ENCODE measurements at regions not wholly inside any gene's neighbourhood (a gene's known extent, or its start where the extent isn't known, plus 50 kb on each side); places are given as distances from the start of the nearest gene placed in this dataset.

- TF ChIP-seq CTCF (IDR thresholded peaks at IDR 0.05; ENCODE audit: extremely low read depth, low read depth, low read length): no peak
- Histone ChIP-seq H3K79me2 (ENCODE audit: insufficient read depth, low read length) (no peaks in the 10 kb centered on the region), H3K4me2 (ENCODE audit: insufficient read depth, low read length) (no peak overlapping the region), H2AFZ (ENCODE audit: low read length) (no peak overlapping the region), H3K4me1 (ENCODE audit: insufficient read depth, low read length) (no peaks in the 10 kb centered on the region), H3K36me3 (ENCODE audit: insufficient read depth, low read length) (no peaks in the 10 kb centered on the region), H3K27ac (ENCODE audit: low read depth, low read length) (no peak overlapping the region), H3K4me3 (ENCODE audit: insufficient read depth, low read length) (no peak overlapping the region), H3K27me3 (ENCODE audit: insufficient read depth, low read length) (peaks cover 18% of the 10 kb centered on the region), H4K20me1 (ENCODE audit: insufficient read depth, low read length) (no peaks in the 10 kb centered on the region), H3K9me3 (ENCODE audit: low read depth, low read length) (no peaks in the 10 kb centered on the region)
- no peak for DNase-seq (ENCODE audit: insufficient read length, low spot score, missing footprints)
Measured at GRCh38 chr17:5665164-5665563, 80.9 kb upstream of the NLRP1 start.

- no peak for DNase-seq (ENCODE audit: insufficient read length, low spot score, missing footprints)
- Histone ChIP-seq H3K27ac (ENCODE audit: low read depth, low read length) (no peak overlapping the region), H3K4me2 (ENCODE audit: insufficient read depth, low read length) (no peak overlapping the region), H2AFZ (ENCODE audit: low read length) (no peak overlapping the region), H3K4me3 (ENCODE audit: insufficient read depth, low read length) (no peak overlapping the region), H3K79me2 (ENCODE audit: insufficient read depth, low read length) (no peaks in the 10 kb centered on the region), H3K4me1 (ENCODE audit: insufficient read depth, low read length) (no peaks in the 10 kb centered on the region), H3K27me3 (ENCODE audit: insufficient read depth, low read length) (peaks cover 15% of the 10 kb centered on the region), H4K20me1 (ENCODE audit: insufficient read depth, low read length) (no peaks in the 10 kb centered on the region), H3K9me3 (ENCODE audit: low read depth, low read length) (no peaks in the 10 kb centered on the region), H3K36me3 (ENCODE audit: insufficient read depth, low read length) (no peaks in the 10 kb centered on the region)
- peak; percentile 51 for TF ChIP-seq CTCF (IDR thresholded peaks at IDR 0.05; ENCODE audit: extremely low read depth, low read depth, low read length)
Measured at GRCh38 chr17:5667871-5668270, 83.6 kb upstream of the NLRP1 start.

GRCh38 chr17:5668557-5669138 is 84.3 kb upstream of the NLRP1 start:
- Histone ChIP-seq H3K4me2 (ENCODE audit: insufficient read depth, low read length) (no peak overlapping the region), H3K36me3 (ENCODE audit: insufficient read depth, low read length) (no peaks in the 10 kb centered on the region), H4K20me1 (ENCODE audit: insufficient read depth, low read length) (no peaks in the 10 kb centered on the region), H3K79me2 (ENCODE audit: insufficient read depth, low read length) (no peaks in the 10 kb centered on the region), H3K27ac (ENCODE audit: low read depth, low read length) (no peak overlapping the region), H2AFZ (ENCODE audit: low read length) (no peak overlapping the region), H3K4me3 (ENCODE audit: insufficient read depth, low read length) (no peak overlapping the region), H3K9me3 (ENCODE audit: low read depth, low read length) (no peaks in the 10 kb centered on the region), H3K4me1 (ENCODE audit: insufficient read depth, low read length) (no peaks in the 10 kb centered on the region), H3K27me3 (ENCODE audit: insufficient read depth, low read length) (peaks cover 15% of the 10 kb centered on the region)
- no peak for TF ChIP-seq CTCF (IDR thresholded peaks at IDR 0.05; ENCODE audit: extremely low read depth, low read depth, low read length)
- no peak for DNase-seq (ENCODE audit: insufficient read length, low spot score, missing footprints)

GRCh38 chr17:5669191-5669590 is 84.9 kb upstream of the NLRP1 start:
- Histone ChIP-seq H3K4me2 (ENCODE audit: insufficient read depth, low read length) (no peak overlapping the region), H3K4me1 (ENCODE audit: insufficient read depth, low read length) (no peaks in the 10 kb centered on the region), H3K36me3 (ENCODE audit: insufficient read depth, low read length) (no peaks in the 10 kb centered on the region), H3K79me2 (ENCODE audit: insufficient read depth, low read length) (no peaks in the 10 kb centered on the region), H3K27me3 (ENCODE audit: insufficient read depth, low read length) (peaks cover 19% of the 10 kb centered on the region), H3K4me3 (ENCODE audit: insufficient read depth, low read length) (no peak overlapping the region), H4K20me1 (ENCODE audit: insufficient read depth, low read length) (no peaks in the 10 kb centered on the region), H3K27ac (ENCODE audit: low read depth, low read length) (no peak overlapping the region), H2AFZ (ENCODE audit: low read length) (no peak overlapping the region), H3K9me3 (ENCODE audit: low read depth, low read length) (no peaks in the 10 kb centered on the region)
- no peak for DNase-seq (ENCODE audit: insufficient read length, low spot score, missing footprints)
- no peak for TF ChIP-seq CTCF (IDR thresholded peaks at IDR 0.05; ENCODE audit: extremely low read depth, low read depth, low read length)

All from osteoblast (primary cell).